ENCODE measurements at regions not wholly inside any gene's neighbourhood (a gene's known extent, or its start where the extent isn't known, plus 50 kb on each side); places are given as distances from the start of the nearest gene placed in this dataset.

GRCh38 chr5:125492977-125493376, 746.5 kb upstream of the ZNF608 start:
- no peak for DNase-seq (ENCODE audit: low read depth, low spot score)

DNA sequence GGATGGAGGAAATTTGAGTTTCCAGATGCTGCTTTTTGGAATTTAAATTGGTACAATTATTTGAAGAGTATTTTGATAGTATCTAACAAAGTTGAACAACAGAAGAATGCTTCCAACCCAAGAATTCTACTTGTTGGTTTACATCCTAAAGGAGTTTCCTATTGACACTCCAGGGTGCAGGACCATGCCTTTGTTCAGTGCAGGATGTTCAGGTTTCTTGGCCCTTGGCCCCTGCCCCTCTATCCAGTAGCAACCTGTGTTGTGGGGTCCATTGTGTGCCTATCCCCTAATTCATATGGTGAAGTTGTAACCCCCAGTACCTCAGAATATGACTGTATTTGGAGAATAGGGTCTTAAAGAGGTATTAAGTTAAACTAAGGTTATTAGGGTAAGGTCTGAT, 750.0 kb upstream of the ZNF608 start:
- no peak for DNase-seq (ENCODE audit: low read depth, low spot score)

DNA sequence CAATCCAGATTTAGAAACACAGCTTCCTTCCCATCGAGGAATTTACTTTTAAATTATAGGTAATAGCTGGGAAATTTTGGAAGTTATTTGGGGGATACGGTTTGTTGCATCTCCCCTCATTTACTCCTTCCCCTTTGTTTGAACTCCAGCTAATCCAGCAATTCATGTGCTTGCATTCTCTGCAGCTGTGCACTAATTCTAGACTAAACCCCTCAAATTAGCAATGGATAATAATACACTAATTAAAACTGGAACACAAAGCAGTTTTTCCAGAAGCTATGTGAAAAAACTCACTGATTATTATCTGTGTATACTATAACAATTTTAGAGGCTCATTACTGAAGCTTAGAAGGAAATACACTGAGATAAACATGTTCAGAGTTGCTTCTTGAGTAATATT, 751.2 kb upstream of the ZNF608 start:
- no peak for DNase-seq (ENCODE audit: low read depth, low spot score)

DNA sequence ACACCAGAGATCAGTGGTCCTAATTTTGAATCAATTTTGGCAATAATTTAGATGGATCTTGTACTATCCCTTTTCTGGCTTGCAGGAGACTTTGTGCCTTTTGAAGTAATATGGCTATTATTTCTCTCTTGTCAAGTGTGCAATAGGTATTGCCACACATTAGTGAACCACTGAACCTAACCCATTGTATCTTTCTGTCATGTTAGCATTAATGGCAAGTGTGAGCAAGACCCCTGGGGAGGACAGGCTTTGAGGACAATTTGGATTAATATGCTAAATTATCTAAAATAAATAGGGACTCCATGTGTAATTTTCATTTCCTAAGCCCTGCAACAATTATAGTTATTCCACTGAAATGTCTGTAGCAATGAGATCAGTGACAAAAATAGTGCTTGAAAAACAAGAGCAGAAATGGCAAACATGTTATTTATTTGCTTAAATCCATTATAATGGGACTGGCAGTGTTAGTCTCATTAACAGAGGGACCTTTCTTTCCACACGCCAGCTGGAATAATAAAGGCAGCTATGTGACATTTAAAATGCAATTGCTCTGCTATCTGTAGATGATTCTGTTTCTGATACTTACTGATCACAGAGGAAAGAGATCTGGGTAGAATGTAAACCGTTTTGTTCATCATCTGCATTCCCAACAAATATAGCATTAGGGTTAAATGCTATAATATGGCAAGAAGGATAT, 753.3 kb upstream of the ZNF608 start:
- DNase-seq (ENCODE audit: low read depth, low spot score) = no peak

DNA sequence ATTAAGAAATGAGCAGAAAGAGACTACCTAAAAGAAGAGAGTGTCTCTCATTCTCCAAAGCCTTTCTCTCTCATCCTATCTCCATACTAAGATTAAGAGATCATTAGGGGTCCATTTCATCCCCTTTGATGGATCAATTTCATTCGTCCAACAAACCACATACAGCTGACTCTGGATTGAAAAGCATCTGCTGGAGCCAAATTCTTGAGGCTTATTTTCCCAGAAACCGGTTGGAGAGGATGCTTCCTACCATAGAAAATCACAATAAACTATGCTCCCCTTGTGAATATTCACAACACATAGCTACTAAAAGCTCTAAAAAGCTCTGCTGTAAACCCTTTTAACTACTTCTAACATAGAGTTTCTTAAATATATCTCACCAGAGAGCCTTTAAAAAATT, 755.0 kb upstream of the ZNF608 start:
- no peak for DNase-seq (ENCODE audit: low read depth, low spot score)

DNA sequence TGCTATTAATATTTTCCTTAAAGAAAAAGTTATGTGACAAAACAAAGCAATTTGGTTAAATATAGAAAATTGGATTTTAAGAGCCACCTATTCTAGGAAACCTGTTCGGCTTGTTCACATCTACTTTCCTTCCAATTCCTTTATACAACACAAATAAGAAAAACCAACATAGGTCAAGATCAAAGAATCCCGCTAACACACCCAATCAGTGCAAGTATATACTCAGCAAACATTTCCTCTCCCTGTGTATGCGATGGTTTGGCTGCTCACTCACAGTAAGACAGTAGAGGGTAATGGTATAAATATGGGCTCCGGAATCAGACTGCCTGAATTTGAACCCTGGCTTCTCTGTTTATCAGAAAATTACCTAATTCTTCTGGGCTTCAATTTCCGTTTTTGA, 757.5 kb upstream of the ZNF608 start:
- DNase-seq (ENCODE audit: low read depth, low spot score) = no peak

GRCh38 chr5:125505115-125505514, 758.7 kb upstream of the ZNF608 start:
- no peak for DNase-seq (ENCODE audit: low read depth, low spot score)

DNA sequence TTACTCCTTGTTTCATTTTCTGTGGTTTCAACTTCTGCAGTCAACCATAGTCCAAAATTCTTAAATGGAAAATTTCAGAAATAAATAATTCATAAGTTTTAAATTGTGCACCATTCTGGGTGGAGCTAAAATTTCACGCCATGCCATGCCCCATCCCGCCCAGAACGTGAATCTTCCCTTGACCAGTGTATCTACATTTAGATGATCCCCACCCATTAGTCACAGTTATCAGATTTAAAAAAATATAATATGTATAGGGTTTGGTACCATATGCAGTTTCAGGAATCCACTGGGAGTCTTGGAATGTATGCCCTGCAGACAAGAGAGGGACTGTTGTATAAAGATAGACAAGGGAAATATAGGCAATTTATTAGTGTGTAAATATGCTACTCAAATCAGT, 759.7 kb upstream of the ZNF608 start:
- no peak for DNase-seq (ENCODE audit: low read depth, low spot score)

DNA sequence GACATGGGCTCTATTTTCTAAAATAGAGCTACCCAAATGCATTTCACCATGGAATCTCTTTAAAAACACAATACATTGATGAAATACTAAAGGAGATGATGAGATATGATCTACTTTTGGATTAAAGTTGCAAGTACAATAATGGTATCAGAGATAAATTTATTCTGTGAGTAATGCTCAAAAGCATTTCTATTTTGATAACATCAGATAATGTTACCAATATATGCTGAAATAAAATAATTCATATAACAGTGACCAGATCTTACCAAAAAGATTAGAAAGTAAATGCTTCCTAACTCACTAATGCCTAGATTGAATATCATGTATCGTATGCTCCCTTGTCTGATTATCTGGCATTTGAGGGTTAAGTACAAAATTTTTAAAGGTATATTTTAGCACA, 761.8 kb upstream of the ZNF608 start:
- no peak for DNase-seq (ENCODE audit: low read depth, low spot score)

GRCh38 chr5:125510651-125511050, 764.2 kb upstream of the ZNF608 start:
- no peak for DNase-seq (ENCODE audit: low read depth, low spot score)

- DNase-seq (ENCODE audit: low read depth, low spot score) = no peak
Observed at GRCh38 chr5:125517973-125518550, 771.6 kb upstream of the ZNF608 start.

DNA sequence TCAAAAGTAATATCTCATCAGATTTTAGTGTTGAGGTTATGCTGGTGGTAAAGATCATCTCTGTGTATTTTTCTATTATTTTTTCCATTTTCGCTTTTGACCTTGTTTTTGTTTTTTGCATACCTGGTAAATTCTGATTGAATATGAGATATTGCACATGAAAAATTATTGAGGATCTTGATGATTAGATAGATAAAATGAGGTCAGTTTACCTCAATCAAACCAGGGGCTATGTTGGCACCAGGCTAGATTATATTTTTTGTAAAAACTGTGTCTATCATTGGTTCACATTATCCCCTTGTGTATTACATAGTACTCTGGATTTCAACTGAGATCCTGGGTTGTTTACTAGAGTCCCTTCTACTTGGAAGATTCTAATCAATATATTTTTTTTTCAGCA, 774.9 kb upstream of the ZNF608 start:
- no peak for DNase-seq (ENCODE audit: low read depth, low spot score)

GRCh38 chr5:125525356-125525755, 778.9 kb upstream of the ZNF608 start:
- DNase-seq (ENCODE audit: low read depth, low spot score) = no peak

DNA sequence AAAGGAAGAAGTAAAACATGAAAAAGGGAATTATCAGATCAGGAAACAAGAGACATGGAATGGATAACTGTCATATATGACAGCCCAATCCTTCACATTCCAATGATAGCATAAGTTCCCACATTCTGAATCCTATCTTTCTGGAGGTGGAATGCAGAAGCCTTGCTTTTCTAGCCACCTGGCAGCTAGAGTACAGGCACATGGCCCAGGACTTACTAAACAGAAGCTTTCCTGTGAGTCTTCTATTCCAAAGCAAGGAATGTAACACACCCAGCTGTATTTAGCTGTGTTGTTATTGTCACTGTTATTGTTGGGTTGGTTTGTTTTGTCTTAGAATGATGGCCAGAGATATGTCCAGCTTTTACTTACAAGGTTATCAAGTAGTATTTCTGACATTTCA, 780.5 kb upstream of the ZNF608 start:
- DNase-seq (ENCODE audit: low read depth, low spot score) = no peak

- no peak for DNase-seq (ENCODE audit: low read depth, low spot score)
Observed at GRCh38 chr5:125528881-125529280, 782.4 kb upstream of the ZNF608 start.

DNA sequence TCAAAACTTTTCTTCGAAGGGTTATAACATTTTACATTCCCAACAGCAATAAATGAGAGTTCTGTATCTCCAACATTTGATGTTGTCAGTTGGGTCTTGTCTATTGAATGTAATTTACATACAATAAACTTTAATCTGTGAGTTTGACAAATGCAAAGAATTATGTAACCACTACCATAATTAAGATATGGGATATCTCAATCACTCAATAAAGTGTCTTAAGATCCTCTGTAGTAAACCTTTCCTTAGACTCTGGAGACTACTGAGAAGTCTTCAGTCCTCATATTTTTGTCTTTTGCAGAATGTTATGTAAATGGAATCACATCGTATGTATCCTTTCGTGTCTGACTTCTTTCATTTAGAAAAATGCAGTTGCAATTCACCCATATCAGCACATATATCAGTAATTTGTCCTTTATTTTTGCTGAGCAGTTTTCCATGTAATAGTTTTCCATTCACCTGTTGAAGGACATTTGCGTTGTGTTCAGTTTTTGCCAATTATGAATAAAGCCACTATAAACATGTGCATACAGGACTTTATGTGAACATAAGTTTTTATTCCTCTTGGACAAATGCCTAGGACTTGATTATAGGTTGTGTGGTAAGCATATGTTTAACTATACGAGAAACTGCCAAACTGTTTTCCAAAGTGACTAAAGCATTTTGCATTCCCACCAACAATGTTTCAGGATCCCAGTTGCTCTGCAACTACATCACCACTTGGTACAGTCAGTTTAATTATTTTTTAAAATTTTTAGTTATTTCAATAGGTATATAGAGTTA, 784.6 kb upstream of the ZNF608 start:
- DNase-seq (ENCODE audit: low read depth, low spot score) = no peak

DNA sequence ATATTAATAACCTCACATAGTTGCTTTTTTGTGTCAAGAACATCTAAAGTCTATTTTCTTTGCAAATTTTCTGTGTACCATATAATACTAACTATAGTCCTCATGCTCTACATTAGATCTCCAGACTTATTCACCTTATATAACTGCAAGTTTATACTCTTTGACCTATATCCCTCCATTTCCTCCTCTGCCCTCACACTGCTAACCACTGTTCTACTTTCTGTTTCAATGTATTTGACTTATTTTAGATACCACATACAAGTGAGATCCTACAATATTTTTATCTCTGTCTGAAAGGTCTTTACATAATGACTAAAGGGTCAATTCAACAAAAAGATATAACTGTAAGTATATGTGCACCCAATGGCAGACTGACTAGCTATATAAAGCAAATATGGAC, 789.7 kb upstream of the ZNF608 start:
- no peak for DNase-seq (ENCODE audit: low read depth, low spot score)

DNA sequence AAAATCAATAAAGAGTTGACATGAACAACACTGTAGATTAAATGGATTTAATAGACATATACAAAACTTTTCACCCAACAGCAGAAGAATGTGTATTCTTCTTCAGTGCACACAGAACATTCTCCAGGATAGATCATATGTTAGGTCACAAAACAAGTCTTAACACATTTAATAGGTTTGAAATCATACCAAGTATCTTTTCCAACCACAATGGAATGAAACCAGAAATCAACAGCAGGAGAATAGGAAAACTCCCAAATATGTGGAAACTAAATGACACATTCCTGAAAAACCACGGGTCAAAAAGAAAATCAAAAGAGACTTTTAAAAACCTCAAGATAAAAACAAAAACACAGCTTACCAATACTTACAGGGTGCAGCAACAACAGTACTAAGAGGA, 790.1 kb upstream of the ZNF608 start:
- DNase-seq (ENCODE audit: low read depth, low spot score) = no peak

- no peak for DNase-seq (ENCODE audit: low read depth, low spot score)
Observed at GRCh38 chr5:125537661-125538060, 791.2 kb upstream of the ZNF608 start.

GRCh38 chr5:125538469-125538868, 792.0 kb upstream of the ZNF608 start:
- DNase-seq (ENCODE audit: low read depth, low spot score) = no peak

DNA sequence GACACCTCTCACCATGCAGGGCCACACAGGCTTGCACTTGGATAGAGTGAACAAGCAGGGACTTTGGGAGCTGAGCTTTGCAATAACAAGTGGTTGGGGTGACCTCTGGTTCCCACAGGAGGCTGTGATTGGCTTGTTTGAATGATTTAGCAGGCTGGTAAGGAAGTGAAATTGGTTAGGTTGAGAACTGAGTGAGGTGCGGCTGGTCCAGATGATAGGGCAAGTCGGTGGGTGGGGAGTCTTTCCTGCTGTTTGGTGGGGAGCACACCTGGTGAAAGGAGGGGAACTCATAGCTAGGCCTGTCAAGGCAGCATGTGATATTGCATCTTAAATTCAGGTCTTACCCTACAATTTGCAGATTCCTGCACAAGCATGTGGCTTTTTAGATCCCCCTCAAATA, 794.6 kb upstream of the ZNF608 start:
- no peak for DNase-seq (ENCODE audit: low read depth, low spot score)

- no peak for DNase-seq (ENCODE audit: low read depth, low spot score)
Observed at GRCh38 chr5:125549322-125549911, 803.0 kb upstream of the ZNF608 start.

DNA sequence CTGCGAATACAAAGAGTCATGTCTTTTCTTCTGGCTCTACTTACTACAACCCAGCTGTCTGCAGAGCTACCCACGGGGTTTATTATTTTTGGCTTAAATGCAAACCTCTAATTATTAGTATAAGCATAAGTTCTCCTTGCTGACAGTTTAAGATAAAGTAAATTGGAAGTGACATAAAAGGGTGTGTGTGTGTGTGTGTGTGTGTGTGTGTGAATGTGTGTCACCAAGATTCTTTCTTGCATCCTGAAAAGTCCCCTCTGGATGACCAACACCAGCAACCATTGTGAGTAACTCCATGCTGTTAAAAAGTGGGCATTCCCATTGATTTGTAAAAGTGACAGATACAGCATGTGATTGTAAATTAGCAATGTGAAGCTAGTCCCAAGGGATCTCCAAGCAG, 803.8 kb upstream of the ZNF608 start:
- DNase-seq (ENCODE audit: low read depth, low spot score) = no peak
